IPS-15b (cell line): ENCODE measurements at regions not wholly inside any gene's neighbourhood (a gene's known extent, or its start where the extent isn't known, plus 50 kb on each side); places are given as distances from the start of the nearest gene placed in this dataset.

Experiments used
- H3K27me3 ChIP-seq: one replicate; pipeline ENCODE4 v1.6.1; 2013; ENCODE audit warnings: low read length; ENCODE audit not compliant: control insufficient read depth, insufficient read depth
- H3K36me3 ChIP-seq: one replicate; pipeline ENCODE4 v1.6.1; 2013; ENCODE audit warnings: low read length; ENCODE audit not compliant: control insufficient read depth, insufficient read depth
- H3K4me1 ChIP-seq: one replicate; pipeline ENCODE4 v1.6.1; 2013; ENCODE audit warnings: mild to moderate bottlenecking, low read length; ENCODE audit not compliant: control insufficient read depth, insufficient read depth
- H3K4me3 ChIP-seq: one replicate; pipeline ENCODE4 v1.5.1; 2013; ENCODE audit warnings: low read depth, low read length
- H3K9ac ChIP-seq: one replicate; pipeline ENCODE4 v1.6.1; 2013; ENCODE audit warnings: low read depth, mild to moderate bottlenecking, low read length
- H3K9me3 ChIP-seq: one replicate; pipeline ENCODE4 v1.6.1; 2013; ENCODE audit warnings: mild to moderate bottlenecking, low read length; ENCODE audit not compliant: control insufficient read depth, insufficient read depth

GRCh38 chr6:1107578-1107977 lies 204.3 kb upstream of the FOXQ1 start:
- peaks cover 7% of the 10 kb centered on the region for H3K4me1 ChIP-seq
- H3K27me3 ChIP-seq, result peaks cover 76% of the 10 kb centered on the region
- no peaks in the 10 kb centered on the region for H3K36me3 ChIP-seq
- H3K4me3 ChIP-seq, result no peak overlapping the region
- H3K9me3 ChIP-seq, result no peaks in the 10 kb centered on the region
- H3K9ac ChIP-seq, result no peak overlapping the region

GRCh38 chr6:1105833-1106400 lies 206.0 kb upstream of the FOXQ1 start:
- peaks cover 88% of the 10 kb centered on the region for H3K27me3 ChIP-seq
- no peak overlapping the region for H3K4me3 ChIP-seq
- no peaks in the 10 kb centered on the region for H3K9me3 ChIP-seq
- H3K9ac ChIP-seq, result no peak overlapping the region
- H3K36me3 ChIP-seq, result no peaks in the 10 kb centered on the region
- H3K4me1 ChIP-seq, result peaks cover 7% of the 10 kb centered on the region

- H3K9ac ChIP-seq, result no peak overlapping the region
- H3K9me3 ChIP-seq, result no peaks in the 10 kb centered on the region
- peaks cover 94% of the 10 kb centered on the region for H3K27me3 ChIP-seq
- no peak overlapping the region for H3K4me3 ChIP-seq
- H3K36me3 ChIP-seq, result no peaks in the 10 kb centered on the region
- peaks cover 7% of the 10 kb centered on the region for H3K4me1 ChIP-seq
These were observed 206.8 kb upstream of the FOXQ1 start for GRCh38 chr6:1104988-1105670.

- H3K9me3 ChIP-seq, result no peaks in the 10 kb centered on the region
- H3K36me3 ChIP-seq, result no peaks in the 10 kb centered on the region
- no peak overlapping the region for H3K4me3 ChIP-seq
- H3K27me3 ChIP-seq, result peaks cover 100% of the 10 kb centered on the region
- peaks cover 7% of the 10 kb centered on the region for H3K4me1 ChIP-seq
- no peak overlapping the region for H3K9ac ChIP-seq
These were observed 207.8 kb upstream of the FOXQ1 start for GRCh38 chr6:1103945-1104623.

GRCh38 chr6:1103021-1103420 lies 208.9 kb upstream of the FOXQ1 start:
- H3K36me3 ChIP-seq, result no peaks in the 10 kb centered on the region
- no peak overlapping the region for H3K9ac ChIP-seq
- peak overlapping the region; percentile 16 for H3K4me3 ChIP-seq
- H3K4me1 ChIP-seq, result peaks cover 7% of the 10 kb centered on the region
- H3K9me3 ChIP-seq, result no peaks in the 10 kb centered on the region
- H3K27me3 ChIP-seq, result peaks cover 95% of the 10 kb centered on the region

GRCh38 chr6:1100269-1100668 lies 211.6 kb upstream of the FOXQ1 start:
- no peaks in the 10 kb centered on the region for H3K9me3 ChIP-seq
- peaks cover 5% of the 10 kb centered on the region for H3K4me1 ChIP-seq
- H3K36me3 ChIP-seq, result no peaks in the 10 kb centered on the region
- no peak overlapping the region for H3K4me3 ChIP-seq
- H3K27me3 ChIP-seq, result peaks cover 76% of the 10 kb centered on the region
- no peak overlapping the region for H3K9ac ChIP-seq

- peaks cover under 1% of the 10 kb centered on the region for H3K4me1 ChIP-seq
- peaks cover 66% of the 10 kb centered on the region for H3K27me3 ChIP-seq
- H3K9ac ChIP-seq, result no peak overlapping the region
- H3K4me3 ChIP-seq, result no peak overlapping the region
- H3K9me3 ChIP-seq, result no peaks in the 10 kb centered on the region
- H3K36me3 ChIP-seq, result no peaks in the 10 kb centered on the region
These were observed 212.6 kb upstream of the FOXQ1 start for GRCh38 chr6:1099264-1099663.

- H3K9ac ChIP-seq, result no peak overlapping the region
- H3K4me3 ChIP-seq, result no peak overlapping the region
- no peaks in the 10 kb centered on the region for H3K36me3 ChIP-seq
- H3K4me1 ChIP-seq, result no peaks in the 10 kb centered on the region
- peaks cover 45% of the 10 kb centered on the region for H3K27me3 ChIP-seq
- no peaks in the 10 kb centered on the region for H3K9me3 ChIP-seq
These were observed 214.7 kb upstream of the FOXQ1 start for GRCh38 chr6:1096967-1097765.

- Histone ChIP-seq H3K27me3 (peaks cover 16% of the 10 kb centered on the region), H3K36me3 (no peaks in the 10 kb centered on the region), H3K4me1 (no peaks in the 10 kb centered on the region), H3K9ac (no peak overlapping the region), H3K4me3 (no peak overlapping the region), H3K9me3 (no peaks in the 10 kb centered on the region)
These were observed 217.6 kb upstream of the FOXQ1 start for GRCh38 chr6:1094306-1094705.

- Histone ChIP-seq H3K4me1 (no peaks in the 10 kb centered on the region), H3K27me3 (peaks cover 5% of the 10 kb centered on the region), H3K4me3 (no peak overlapping the region), H3K9me3 (no peaks in the 10 kb centered on the region), H3K36me3 (no peaks in the 10 kb centered on the region), H3K9ac (no peak overlapping the region)
These were observed 220.0 kb upstream of the FOXQ1 start for GRCh38 chr6:1091900-1092299.

GRCh38 chr6:1089859-1090258 lies 222.0 kb upstream of the FOXQ1 start:
- no peaks in the 10 kb centered on the region for H3K4me1 ChIP-seq
- no peak overlapping the region for H3K4me3 ChIP-seq
- H3K9ac ChIP-seq, result no peak overlapping the region
- H3K36me3 ChIP-seq, result no peaks in the 10 kb centered on the region
- no peaks in the 10 kb centered on the region for H3K27me3 ChIP-seq
- no peaks in the 10 kb centered on the region for H3K9me3 ChIP-seq
